Caco-2 (cell line): ENCODE measurements at regions not wholly inside any gene's neighbourhood (a gene's known extent, or its start where the extent isn't known, plus 50 kb on each side); places are given as distances from the start of the nearest gene placed in this dataset.
A peak's percentile ranks its signal among the peaks of the same experiment; 100 is the strongest.

ENCODE experiments used
- BruUV-seq: library from RNA; stranded (reverse); fragments of 400-500 nt; replicated peaks from 2 replicates; lab custom pipeline; 2021; lab: Mats Ljungman, UMichigan
- CTCF ChIA-PET: fragments of 300-600 bp; sonication (Branson Sonifier 250); formaldehyde crosslinking; loops from one replicate; lab custom pipeline; 2022; ENCODE audit warnings: antibody characterized with exemption; lab: Charles Lee
- POLR2A ChIA-PET: fragments of 300-600 bp; sonication (Branson Sonifier 250); formaldehyde crosslinking; loops from one replicate; lab custom pipeline; 2022; ENCODE audit warnings: antibody characterized with exemption; lab: Charles Lee
- DNase-seq, 2 experiments: peaks; one replicate each; pipeline versions ENCODE4 v3.0.0 to v3.0.0-alpha.2; 2020 to 2022
- H3K27me3 ChIP-seq: replicated peaks from 2 replicates; pipeline ENCODE4 v1.6.0; 2011; ENCODE audit warnings: low read length; ENCODE audit not compliant: control insufficient read depth, insufficient read depth
- H3K36me3 ChIP-seq: 2 replicates; pipeline ENCODE4 v1.5.1; 2011; ENCODE audit warnings: low read length; ENCODE audit not compliant: control insufficient read depth, insufficient read depth
- H3K4me1 ChIP-seq: fragments of 250-450 bp; sonication (Bioruptor Pico); 2 replicates; pipeline ENCODE4 v1.5.1; 2020; ENCODE audit warnings: mild to moderate bottlenecking
- H3K4me3 ChIP-seq: 2 replicates; pipeline ENCODE4 v1.5.1; 2011; ENCODE audit warnings: low read depth, mild to moderate bottlenecking, control low read depth, low read length
- H3K9me3 ChIP-seq: fragments of 250-450 bp; sonication (Bioruptor Pico); 2 replicates; pipeline ENCODE4 v1.5.1; 2020; ENCODE audit warnings: mild to moderate bottlenecking, moderate library complexity
- H3K27ac Mint-ChIP-seq: one replicate; pipeline ENCODE4 v1.8.0; 2022; ENCODE audit warnings: mixed read lengths; ENCODE audit not compliant: unreplicated experiment
- H3K27me3 Mint-ChIP-seq: one replicate; pipeline ENCODE4 v1.8.0; 2022; ENCODE audit warnings: mixed read lengths; ENCODE audit not compliant: insufficient read depth, unreplicated experiment
- H3K36me3 Mint-ChIP-seq: one replicate; pipeline ENCODE4 v1.8.0; 2022; ENCODE audit warnings: mild to moderate bottlenecking, mixed read lengths; ENCODE audit not compliant: insufficient read depth, unreplicated experiment
- H3K4me1 Mint-ChIP-seq: one replicate; pipeline ENCODE4 v1.8.0; 2022; ENCODE audit warnings: low read depth, mixed read lengths; ENCODE audit not compliant: unreplicated experiment
- H3K4me3 Mint-ChIP-seq: one replicate; pipeline ENCODE4 v1.8.0; 2022; ENCODE audit warnings: mild to moderate bottlenecking, moderate library complexity, mixed read lengths; ENCODE audit not compliant: unreplicated experiment
- H3K9me3 Mint-ChIP-seq: one replicate; pipeline ENCODE4 v1.8.0; 2022; ENCODE audit warnings: mixed read lengths; ENCODE audit not compliant: unreplicated experiment
- CTCF ChIP-seq, 2 experiments: fragments of 200-600 bp in 1 of 2; IDR thresholded peaks; 1 replicate in 1 of 2; 2 replicates in 1 of 2; pipeline versions ENCODE4 v1.5.1 to v1.8.0; 2011 to 2022; ENCODE audit warnings: antibody characterized with exemption in 1 of 2, control low read depth in 1 of 2, inconsistent platforms in 1 of 2, low read depth in 1 of 2, low read length in 1 of 2, mild to moderate bottlenecking in 1 of 2, moderate library complexity in 1 of 2; ENCODE audit not compliant: insufficient read depth in 1 of 2, severe bottlenecking in 1 of 2, unreplicated experiment in 1 of 2
- intact Hi-C: fragments of 100-400 bp; cut with micrococcal nuclease; formaldehyde crosslinking; loops from one replicate; pipeline ENCODE4 v1.10.0; 2022; ENCODE audit not compliant: unreplicated experiment

GRCh38 chr6:17012421-17013225 lies 89.2 kb upstream of the STMND1 start:
- H3K9me3 ChIP-seq: no peaks in the 10 kb centered on the region
- DNase-seq: peak; percentile 4 to 41
- peak in 1 of 2 experiments; percentile 14 for TF ChIP-seq CTCF (IDR thresholded peaks at IDR 0.05; ENCODE audit: insufficient read depth in 1 of 2, low read depth in 1 of 2, low read length in 1 of 2, severe bottlenecking in 1 of 2, unreplicated experiment in 1 of 2)
- H3K4me3 Mint-ChIP-seq: no peak overlapping the region
- intact Hi-C loops: loop anchor here (1.0 kb wide), 1 partner anchor 74 kb away; no protein-coding TSS in a partner anchor
- H3K4me1 Mint-ChIP-seq: no peaks in the 10 kb centered on the region
- peaks cover 7% of the 10 kb centered on the region for H3K9me3 Mint-ChIP-seq
- ChIA-PET CTCF (interaction anchor here (0.9 kb wide), 1 partner anchor 74 kb away, joined by 5 read pairs; no protein-coding TSS in a partner anchor), POLR2A (no interaction called here)
- H3K36me3 ChIP-seq: no peaks in the 10 kb centered on the region
- H3K27me3 ChIP-seq: no peaks in the 10 kb centered on the region
- H3K4me3 ChIP-seq: no peak overlapping the region
- H3K36me3 Mint-ChIP-seq: no peaks in the 10 kb centered on the region
- peaks cover 3% of the 10 kb centered on the region for H3K27me3 Mint-ChIP-seq
- no TSS peak for BruUV-seq
- no peak overlapping the region for H3K27ac Mint-ChIP-seq
- H3K4me1 ChIP-seq: no peaks in the 10 kb centered on the region

GRCh38 chr6:17011985-17012384 lies 89.9 kb upstream of the STMND1 start:
- Mint-ChIP-seq H3K27me3 (peaks cover 3% of the 10 kb centered on the region), H3K9me3 (peaks cover 10% of the 10 kb centered on the region), H3K4me3 (no peak overlapping the region), H3K36me3 (no peaks in the 10 kb centered on the region), H3K4me1 (no peaks in the 10 kb centered on the region), H3K27ac (no peak overlapping the region)
- no peaks in the 10 kb centered on the region for H3K36me3 ChIP-seq
- H3K4me3 ChIP-seq: no peak overlapping the region
- BruUV-seq: no TSS peak
- POLR2A ChIA-PET: no interaction called here
- CTCF ChIA-PET: interaction anchor here (0.9 kb wide), 1 partner anchor 74 kb away, joined by 5 read pairs; no protein-coding TSS in a partner anchor
- no peaks in the 10 kb centered on the region for H3K27me3 ChIP-seq
- H3K4me1 ChIP-seq: no peaks in the 10 kb centered on the region
- no peaks in the 10 kb centered on the region for H3K9me3 ChIP-seq
- intact Hi-C loops: loop anchor here (1.0 kb wide), 1 partner anchor 74 kb away; no protein-coding TSS in a partner anchor
- TF ChIP-seq CTCF (IDR thresholded peaks at IDR 0.05; ENCODE audit: insufficient read depth in 1 of 2, low read depth in 1 of 2, low read length in 1 of 2, severe bottlenecking in 1 of 2, unreplicated experiment in 1 of 2): no peak
- no peak for DNase-seq

GRCh38 chr6:17007749-17008148 lies 94.1 kb upstream of the STMND1 start:
- Mint-ChIP-seq H3K36me3 (no peaks in the 10 kb centered on the region), H3K27me3 (peaks cover 3% of the 10 kb centered on the region), H3K27ac (no peak overlapping the region), H3K9me3 (peaks cover 10% of the 10 kb centered on the region), H3K4me1 (no peaks in the 10 kb centered on the region), H3K4me3 (no peak overlapping the region)
- Histone ChIP-seq H3K27me3 (no peaks in the 10 kb centered on the region), H3K4me3 (no peak overlapping the region), H3K4me1 (no peaks in the 10 kb centered on the region), H3K9me3 (no peaks in the 10 kb centered on the region), H3K36me3 (no peaks in the 10 kb centered on the region)
- TF ChIP-seq CTCF (IDR thresholded peaks at IDR 0.05; ENCODE audit: insufficient read depth in 1 of 2, low read depth in 1 of 2, low read length in 1 of 2, severe bottlenecking in 1 of 2, unreplicated experiment in 1 of 2): no peak
- no peak for DNase-seq
- POLR2A ChIA-PET: no interaction called here
- intact Hi-C loops: no loop called here
- CTCF ChIA-PET: no interaction called here
- no TSS peak for BruUV-seq
